HG02981 (cell line): ENCODE measurements at regions not wholly inside any gene's neighbourhood (a gene's known extent, or its start where the extent isn't known, plus 50 kb on each side); places are given as distances from the start of the nearest gene placed in this dataset.
A peak's percentile ranks its signal among the peaks of the same experiment; 100 is the strongest.
"Not testable (repeated sequence)": the region's sequence is repeated elsewhere in the genome, so short reads cannot be mapped to it uniquely, and the experiment has no call there.

Experiments used
- ATAC-seq: cut with Tn5 transposase; IDR thresholded peaks from one replicate; pipeline ENCODE4 v1.9.1; 2021; ENCODE audit warnings: mild to moderate bottlenecking, moderate library complexity; ENCODE audit not compliant: unreplicated experiment

DNA sequence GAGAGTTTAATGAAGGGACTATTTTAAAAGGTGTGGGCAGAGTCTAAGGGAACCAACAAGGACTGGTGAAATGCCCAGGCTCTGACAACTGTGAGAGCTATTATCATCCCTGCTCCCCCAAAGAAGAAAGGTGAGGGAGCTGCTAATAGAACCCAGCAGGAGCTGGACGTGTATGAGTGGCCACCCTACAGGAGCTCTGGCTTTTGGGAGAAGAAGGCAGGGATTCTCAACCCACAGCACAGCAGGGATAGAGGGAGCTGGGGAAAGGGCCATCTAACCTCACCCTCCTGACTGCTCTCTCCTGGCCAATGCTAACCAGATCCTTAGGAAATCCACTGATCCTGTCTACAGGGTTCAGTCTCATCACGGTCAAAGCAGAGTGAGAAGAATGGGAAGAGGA is 57.1 kb downstream of the GRIN2B start:
- no peak for ATAC-seq

DNA sequence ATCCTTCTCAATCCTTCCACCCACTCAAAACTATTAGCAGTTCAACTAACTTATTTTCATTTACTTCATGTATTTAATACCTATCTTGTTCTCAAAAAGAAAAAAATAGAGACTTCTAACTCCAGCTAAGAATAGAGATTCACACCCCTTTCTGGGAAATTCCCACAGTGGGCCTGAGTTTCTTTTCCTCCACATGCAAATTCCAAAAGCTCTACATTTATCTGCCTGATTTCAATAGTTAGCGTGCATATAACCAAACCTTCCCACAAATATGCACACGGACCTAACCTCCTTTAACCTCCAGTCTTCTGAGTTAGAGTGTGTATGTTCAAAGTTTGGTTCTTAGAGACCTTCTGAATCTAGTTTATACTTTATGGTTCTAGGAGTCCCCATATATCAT is 62.5 kb downstream of the GRIN2B start:
- ATAC-seq = no peak

DNA sequence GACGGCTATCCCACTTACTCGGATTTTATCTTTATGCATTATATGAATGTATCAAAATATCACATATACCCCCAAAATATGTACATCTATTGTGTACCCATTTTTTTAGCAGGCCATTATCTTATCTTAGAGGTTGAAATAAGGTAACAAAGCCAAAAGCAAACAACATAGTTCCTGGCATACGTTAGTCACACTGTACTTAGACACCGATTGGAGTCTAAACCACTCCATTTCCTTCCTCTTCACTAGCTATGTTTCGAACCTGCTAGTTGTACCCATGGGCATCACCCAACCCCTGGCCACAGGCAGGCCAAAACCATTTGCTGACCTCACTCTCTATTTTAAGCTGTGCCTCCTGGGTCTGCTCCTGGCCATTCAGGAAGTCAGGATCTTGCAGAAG is 66.3 kb downstream of the GRIN2B start:
- ATAC-seq = no peak

DNA sequence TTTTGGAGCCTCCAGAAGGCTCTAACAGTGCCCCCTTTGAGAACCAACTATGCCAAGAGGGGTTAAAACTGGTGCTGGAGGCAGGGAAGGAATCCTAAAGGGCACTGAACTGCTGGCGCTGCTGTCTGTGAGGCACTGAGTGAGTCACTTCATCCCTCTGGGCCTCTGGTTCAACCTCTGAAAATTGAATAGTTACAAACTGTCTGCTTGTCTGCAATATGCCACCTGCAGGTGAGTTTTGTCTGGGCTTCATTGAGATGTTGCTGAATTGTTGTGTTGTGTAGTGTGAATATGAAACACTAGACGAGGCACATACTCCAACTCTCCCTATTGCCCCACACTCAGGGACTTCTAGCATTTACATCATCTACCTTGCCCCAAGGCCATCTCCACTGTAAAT is 68.0 kb downstream of the GRIN2B start:
- no peak for ATAC-seq

DNA sequence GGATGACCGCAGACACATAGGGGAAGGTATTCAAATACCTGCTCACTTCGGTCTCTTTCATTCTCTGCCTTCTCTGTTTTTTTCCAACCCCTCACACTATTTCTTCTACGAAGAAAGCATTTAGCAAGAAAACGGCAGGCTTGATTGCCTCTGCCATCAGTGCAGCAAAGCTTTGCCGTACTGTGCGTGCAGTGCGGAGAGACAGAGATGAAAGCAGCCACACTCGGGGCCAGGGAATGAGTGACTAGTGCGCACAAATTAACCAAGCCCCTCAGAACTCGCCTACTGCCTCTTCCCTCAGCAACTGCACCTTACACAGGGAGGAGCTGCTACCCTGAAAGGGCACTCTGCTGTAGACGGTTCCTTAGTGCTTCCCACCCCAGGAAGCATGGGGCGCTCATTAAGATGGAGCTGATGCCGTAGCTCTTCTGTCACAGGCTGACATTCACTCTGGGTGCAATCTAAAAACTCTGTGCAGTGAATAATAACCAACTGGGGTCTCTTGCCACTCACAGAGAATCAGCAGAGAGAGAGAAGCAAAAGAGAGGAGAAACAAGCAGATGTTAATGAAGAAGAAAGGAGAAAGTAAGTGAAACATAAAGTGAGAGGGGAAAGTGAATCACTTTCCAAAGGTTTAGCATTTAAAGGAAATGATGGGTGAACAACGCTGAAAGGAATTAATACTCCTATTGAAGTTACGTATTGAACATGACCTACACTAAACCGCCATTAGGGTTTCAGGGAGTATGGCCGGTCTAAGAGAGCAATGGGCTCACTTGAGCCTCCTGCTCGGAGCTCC is 69.4 kb downstream of the GRIN2B start:
- no peak for ATAC-seq

DNA sequence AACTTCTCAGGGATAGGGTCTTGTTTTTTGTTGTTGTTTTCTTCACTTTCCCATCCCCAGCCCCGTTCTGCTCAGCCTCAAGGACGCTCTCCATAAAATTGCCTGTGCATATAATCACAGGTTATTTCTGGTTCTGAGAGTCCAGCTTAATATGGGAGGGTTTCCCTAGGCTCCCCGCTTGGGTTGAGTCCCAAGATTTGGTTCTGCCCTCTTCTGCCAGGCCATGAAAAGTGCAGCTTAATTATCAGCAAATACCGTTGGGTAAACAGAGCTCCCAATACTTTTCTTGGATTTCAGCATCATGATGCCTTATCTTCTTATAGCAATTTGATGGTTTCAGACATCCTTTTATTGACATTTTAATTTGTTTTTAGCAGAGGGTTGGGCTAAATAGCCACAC is 75.6 kb downstream of the GRIN2B start:
- ATAC-seq = no peak

DNA sequence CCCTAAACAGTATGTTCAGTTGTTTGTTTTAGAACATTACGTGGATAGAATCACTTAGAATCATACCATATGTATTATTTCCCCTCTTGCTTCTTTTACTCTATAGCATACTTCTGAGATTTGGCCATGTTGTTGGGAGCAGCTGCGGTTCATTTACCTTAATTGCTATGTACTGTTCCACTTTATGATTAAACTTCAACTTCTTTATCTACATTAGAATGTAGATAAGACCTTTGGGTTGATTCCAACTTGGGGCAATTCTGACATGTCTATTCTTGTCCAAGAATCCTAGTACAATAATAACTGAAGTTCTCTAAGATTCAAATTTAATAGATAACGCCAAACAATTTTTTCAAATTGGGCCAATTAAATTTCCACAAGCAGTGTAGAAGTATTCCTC is 80.7 kb downstream of the GRIN2B start:
- no peak for ATAC-seq

DNA sequence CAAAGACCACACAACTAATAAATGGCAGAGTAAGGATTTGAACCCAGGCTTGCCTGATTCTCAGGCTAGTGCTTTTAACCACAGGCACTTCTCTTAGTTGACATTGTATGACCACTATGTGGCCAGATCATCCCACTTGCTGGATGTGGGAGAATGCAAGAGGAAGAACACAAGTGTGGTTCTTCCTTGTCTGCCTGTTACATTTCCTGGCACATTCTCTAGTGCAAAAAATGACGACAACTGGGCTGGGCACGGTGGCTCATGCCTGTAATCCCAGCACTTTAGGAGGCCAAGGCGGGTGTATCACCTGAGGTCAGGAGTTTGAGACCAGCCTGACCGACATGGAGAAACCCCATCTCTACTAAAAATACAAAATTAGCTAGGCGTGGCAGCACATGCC is 83.0 kb downstream of the GRIN2B start:
- not testable (repeated sequence) for ATAC-seq

DNA sequence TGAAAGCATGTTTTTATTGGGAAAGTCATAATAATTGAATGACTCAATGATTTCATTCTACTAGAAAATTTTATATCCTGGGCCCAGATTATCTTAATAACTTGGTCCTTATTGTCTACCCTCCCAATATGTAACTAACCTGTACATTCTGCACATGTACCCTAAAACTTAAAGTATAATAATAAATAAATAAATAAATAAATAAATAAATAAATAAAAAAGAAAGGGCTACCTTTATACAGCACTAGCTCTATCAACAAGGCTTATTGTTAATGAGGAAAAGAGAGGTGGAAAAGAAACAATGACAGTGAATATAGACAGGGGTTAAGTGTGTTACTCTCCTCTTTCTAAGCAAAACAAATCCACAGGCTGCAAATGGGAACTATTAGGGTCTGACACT is 83.6 kb downstream of the GRIN2B start:
- no peak for ATAC-seq

DNA sequence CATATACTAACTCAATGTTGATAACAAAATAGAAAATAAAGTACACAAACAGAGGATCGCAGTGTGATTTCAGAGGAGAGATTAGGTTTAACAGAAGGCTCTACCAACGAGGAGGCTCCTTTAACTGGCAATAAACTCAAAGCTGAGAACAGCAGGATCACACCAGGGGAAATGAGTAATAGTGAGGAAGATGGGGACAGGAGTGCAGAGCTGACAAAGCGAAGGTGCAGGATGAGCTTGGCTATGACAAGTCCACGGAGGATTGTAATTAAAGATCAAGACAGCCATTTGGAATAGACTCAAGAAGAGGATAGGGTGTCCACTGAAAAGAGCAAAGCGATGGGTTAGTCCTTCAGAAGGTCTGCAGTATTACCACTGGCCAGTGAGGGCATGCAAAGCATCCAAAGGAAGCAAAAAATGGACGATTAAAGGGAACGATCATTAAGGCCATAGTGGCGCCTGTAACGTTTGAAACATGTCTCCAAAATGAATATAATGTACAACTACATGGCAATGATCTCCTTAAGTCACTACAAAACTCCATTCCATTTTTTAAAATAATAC is 85.3 kb downstream of the GRIN2B start:
- ATAC-seq = no peak

DNA sequence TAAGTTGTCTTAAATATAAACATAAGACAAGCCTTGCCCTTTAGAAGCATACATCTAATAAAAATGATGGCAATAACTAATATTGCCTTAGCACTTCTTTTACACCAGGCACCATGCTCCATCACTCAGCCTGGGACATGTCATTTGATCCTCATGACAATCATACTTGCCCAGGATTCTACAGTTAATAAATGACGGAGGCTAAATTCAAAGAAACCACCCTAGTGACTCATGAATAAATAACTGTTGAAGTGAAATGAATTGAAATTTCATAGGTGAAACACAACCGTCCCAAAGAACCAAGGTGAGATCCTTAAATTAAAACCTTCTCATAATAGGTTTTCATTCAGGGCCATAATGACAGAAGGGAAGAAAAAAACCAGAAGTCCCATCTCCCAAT is 89.5 kb downstream of the GRIN2B start:
- no peak for ATAC-seq

DNA sequence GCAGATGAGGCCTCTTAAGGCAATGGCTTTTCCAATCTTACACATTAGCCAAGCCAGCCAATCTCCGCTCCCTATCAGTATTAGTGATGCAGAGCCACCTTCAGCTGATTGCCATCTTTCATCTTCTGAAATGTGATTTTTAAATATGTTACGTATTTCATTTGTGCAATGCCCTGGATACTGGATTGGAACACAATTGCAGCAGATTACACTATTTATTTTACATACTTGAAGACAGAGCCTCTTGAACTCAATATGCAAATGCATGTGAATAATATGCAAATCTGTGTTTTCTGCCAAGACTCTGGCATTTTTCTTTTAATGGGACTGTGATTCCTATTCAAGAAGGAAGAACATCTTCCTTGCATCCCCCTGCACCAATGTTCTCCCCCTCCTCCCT is 90.5 kb downstream of the GRIN2B start:
- no peak for ATAC-seq

DNA sequence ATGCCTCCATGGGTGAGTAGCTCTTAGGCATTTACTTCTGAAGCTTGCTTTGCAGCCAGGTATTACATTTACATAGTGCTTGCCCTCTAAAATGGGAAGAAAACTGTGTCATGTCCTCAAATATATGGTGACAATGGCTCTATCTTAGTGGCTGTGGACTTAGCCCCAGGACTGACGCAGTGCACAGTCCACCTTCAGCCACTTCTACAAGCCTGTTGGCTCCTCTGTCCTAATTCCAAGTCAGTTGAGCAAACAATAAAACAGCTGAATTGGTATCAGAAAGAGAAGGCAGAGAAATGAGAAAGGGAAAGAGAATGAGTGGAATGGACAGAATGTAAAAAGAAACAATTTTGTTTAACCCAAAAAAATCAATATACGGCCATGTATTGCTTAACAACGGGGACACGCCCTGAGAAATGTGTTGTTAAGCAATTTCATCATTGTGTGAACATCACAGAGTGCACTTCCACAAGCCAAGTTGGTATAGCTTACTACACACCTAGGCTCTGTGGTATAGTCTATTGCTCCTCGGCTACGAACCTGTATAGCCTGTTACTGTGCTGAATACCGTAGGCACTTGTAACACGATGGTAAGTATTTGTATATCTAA is 93.5 kb downstream of the GRIN2B start:
- no peak for ATAC-seq

DNA sequence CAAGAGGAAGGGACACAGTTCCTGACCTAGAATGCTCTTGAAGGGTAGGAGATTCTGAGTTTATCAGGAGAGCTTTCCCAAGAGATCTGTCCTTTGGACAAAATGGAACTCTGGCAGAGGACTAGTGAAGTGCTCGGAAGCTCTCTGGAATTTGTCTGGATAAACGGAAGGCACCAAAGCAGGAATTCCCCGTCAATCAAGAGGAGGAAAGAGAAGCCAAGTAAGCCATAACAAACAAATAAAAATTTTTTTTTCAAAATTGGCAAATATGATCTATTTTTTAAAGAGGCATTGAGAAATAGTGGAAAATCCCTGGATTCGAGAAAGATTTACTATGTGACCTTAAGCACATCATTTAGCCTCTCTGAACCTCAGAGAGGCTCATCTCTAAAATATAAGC is 99.2 kb downstream of the GRIN2B start:
- no peak for ATAC-seq

DNA sequence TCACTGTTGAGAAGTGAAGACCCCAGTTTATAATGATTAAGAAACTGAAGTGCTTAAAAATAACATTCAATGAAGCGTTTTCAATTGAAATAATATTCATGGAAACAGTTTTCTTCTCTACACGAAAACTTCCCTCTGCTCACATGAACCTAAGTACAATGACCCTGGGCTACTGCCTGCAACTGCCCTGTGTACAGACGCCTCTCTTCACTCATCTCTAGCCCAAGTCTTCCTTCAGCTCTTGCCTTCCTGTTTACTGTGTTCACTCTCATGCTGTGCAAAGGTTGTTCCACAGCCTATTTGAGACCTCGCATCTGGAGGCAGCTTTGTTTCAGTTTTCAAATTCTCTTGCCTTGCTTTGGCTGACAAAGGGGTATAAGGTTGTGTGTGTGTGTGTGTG is 100.8 kb downstream of the GRIN2B start:
- no peak for ATAC-seq

DNA sequence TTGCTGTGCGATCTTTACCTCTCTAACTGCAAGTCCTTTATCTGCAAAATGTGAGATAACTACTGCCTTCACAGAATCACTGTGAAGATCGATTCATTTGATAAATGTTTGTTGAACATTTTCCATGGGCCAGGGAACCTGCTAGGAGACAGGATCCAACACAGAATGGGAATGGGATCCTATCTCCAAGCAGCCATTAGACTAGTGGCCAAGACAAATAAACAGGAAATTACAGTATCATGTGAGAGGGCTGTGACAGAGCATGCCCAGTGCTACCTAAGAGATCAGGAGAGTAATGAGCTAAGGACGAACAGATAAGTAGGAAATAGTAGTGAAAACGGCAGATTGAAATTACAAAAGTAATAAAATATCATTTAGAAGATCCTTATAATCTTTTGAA is 105.7 kb downstream of the GRIN2B start:
- no peak for ATAC-seq

DNA sequence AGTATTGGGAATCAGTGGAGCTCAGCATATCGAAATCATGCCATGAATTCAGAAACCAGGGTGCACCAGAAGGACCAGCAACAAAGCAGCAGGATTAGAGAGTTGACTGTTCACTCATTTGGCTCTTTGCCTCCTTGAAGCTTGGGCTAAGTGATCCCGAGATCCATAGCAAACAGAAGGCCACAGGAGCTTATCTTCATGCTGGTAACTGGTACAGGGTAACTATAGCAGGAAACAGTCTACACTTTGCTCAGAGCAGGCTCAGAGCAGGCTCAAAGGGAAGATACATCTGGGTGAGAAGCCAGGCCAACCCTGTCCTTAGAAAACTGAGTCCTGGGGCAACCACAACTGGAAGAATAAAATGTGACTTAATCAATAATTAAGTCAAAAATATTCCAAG is 111.1 kb downstream of the GRIN2B start:
- ATAC-seq = no peak

DNA sequence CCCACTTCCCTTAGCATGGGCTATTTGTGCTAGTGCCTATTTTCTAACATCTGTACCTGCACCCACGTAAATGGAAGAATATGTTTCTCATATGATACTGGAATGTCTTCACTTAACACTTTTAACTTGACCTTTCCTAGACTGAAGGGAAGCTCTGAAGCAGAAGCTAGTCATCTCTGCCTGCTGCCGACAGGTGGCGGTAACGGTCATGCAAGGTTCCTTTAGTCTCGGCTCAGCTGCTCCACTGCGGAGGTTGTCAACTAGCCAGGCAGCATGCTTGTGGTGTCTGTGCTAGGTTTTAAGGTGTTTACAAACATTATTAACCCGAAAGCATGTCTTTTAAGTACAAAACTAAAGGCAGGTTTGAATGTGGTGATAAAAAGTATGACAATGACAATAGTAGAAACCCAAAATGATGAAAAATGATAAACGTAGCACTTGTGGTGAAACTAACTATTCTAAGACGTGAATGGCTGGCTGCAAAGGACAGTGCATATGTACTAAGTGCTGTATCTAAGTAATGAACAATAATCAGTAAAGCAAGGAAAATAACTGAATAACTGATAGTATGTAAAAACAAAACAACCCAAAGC is 117.2 kb downstream of the GRIN2B start:
- peak; percentile 87 for ATAC-seq

DNA sequence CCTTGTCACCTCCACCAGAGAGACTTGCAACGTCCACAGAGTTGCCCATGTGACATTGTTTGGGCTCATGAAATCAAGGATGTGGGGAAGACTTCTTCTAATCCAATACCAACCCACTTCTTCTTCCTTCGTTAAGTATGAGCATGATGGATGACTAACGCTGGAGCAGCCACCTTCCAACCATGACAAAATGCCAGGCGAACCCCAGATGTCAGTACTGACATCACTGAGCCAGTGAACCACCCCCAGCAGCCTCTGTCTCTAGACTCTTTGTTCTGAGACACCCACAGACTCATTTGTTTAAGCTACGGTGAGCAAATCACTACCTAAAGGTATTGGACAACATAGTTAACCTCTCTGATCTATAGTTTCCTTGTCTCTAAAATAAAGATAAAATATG is 123.7 kb downstream of the GRIN2B start:
- ATAC-seq = no peak

DNA sequence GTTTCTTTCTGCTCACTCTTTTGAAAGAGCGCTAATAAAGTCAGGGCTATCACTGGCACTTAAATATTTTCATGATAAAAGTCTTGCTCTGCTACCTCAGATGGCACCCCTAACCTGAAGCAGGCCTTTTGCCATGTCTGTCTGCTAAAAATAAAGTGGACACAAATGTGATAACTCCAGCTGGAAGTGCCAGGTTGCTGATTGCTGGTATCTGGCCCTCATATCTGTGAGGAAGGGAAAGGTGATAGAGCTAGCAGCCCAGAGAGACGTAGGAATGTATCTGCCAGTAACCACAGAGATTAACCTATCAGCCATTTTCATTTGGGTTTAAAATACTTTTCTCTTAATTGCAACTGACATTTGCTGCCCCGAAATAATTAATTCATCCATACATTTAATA is 127.9 kb downstream of the GRIN2B start:
- ATAC-seq = no peak

DNA sequence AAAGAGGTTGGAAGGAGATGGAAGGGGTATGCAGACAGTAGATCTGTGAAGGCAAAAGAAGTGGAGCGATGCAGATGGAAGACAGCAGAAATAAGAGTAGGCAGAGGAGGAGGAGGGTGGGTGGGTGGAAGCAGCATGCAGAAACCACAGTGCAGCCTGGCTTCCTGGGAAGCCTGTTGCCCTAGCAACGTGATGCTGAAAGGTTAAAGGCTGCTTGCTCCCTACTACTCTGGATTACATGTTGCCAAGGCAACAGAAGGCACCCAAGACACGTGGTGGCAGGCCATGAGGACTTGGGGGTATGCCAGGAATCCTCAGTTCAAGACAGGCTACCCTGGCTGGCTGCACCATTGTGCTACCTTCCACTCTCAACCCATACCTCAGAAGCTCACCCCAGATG is 129.6 kb downstream of the GRIN2B start:
- ATAC-seq = no peak

DNA sequence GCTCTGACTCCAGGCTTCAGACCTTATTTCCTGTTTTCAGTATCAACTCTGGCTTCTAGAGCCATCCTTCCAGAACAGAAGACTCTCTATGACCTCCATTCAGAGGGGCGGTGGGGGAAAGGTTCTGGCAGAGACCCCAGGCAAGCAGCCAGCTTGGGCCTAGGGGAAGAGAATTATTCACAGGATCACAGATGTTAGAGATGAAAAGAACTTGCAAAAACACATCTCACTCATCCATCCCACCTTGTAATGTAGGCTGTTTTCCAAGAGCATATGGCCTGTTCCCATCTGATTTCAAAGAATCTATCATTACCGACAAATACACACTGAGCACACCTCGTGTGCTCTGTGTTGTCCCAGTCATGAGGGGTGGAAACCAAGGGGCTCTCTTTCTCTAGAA is 131.9 kb downstream of the GRIN2B start:
- no peak for ATAC-seq
